DMS79 treated with DMSO at 0.1 percent for 48 hours (cell line): ENCODE measurements at regions not wholly inside any gene's neighbourhood (a gene's known extent, or its start where the extent isn't known, plus 50 kb on each side); places are given as distances from the start of the nearest gene placed in this dataset.
"Not testable (repeated sequence)": the region's sequence is repeated elsewhere in the genome, so short reads cannot be mapped to it uniquely, and the experiment has no call there.

Experiments used
- DNase-seq: peaks from one replicate; lab custom pipeline; 2025; lab: John Stamatoyannopoulos, UW

- DNase-seq, result not testable (repeated sequence)
These were observed 260.2 kb downstream of the CEMIP2 start for GRCh38 chr9:71508141-71508540.

GRCh38 chr9:71506821-71507220 is 261.5 kb downstream of the CEMIP2 start:
- DNase-seq, result no peak

- DNase-seq, result no peak
These were observed 263.7 kb downstream of the CEMIP2 start for GRCh38 chr9:71504636-71505035.

- no peak for DNase-seq
These were observed 269.6 kb downstream of the CEMIP2 start for GRCh38 chr9:71498691-71499090.

- DNase-seq, result no peak
These were observed 277.5 kb downstream of the CEMIP2 start for GRCh38 chr9:71490810-71491209.

GRCh38 chr9:71487061-71487460 is 281.3 kb downstream of the CEMIP2 start:
- no peak for DNase-seq

GRCh38 chr9:71485326-71485725 is 283.0 kb downstream of the CEMIP2 start:
- DNase-seq, result no peak

GRCh38 chr9:71483436-71483835 is 284.9 kb downstream of the CEMIP2 start:
- DNase-seq, result no peak

- DNase-seq, result no peak
These were observed 288.7 kb downstream of the CEMIP2 start for GRCh38 chr9:71479621-71480020.

- no peak for DNase-seq
These were observed 295.9 kb downstream of the CEMIP2 start for GRCh38 chr9:71472400-71472799.

GRCh38 chr9:71465392-71465791 is 302.9 kb downstream of the CEMIP2 start:
- no peak for DNase-seq

GRCh38 chr9:71459082-71459481 is 309.2 kb downstream of the CEMIP2 start:
- DNase-seq, result no peak

GRCh38 chr9:71446473-71447411 is 321.6 kb downstream of the CEMIP2 start:
- DNase-seq, result peak; percentile 14

- no peak for DNase-seq
These were observed 322.2 kb downstream of the CEMIP2 start for GRCh38 chr9:71446106-71446472.

- DNase-seq, result no peak
These were observed 321.5 kb upstream of the TRPM3 start for GRCh38 chr9:71442937-71443336.

- DNase-seq, result no peak
These were observed 319.8 kb upstream of the TRPM3 start for GRCh38 chr9:71441266-71441665.

GRCh38 chr9:71431931-71432330 is 310.5 kb upstream of the TRPM3 start:
- DNase-seq, result no peak

- not testable (repeated sequence) for DNase-seq
These were observed 285.9 kb upstream of the TRPM3 start for GRCh38 chr9:71407341-71407740.

GRCh38 chr9:71403106-71403505 is 281.7 kb upstream of the TRPM3 start:
- no peak for DNase-seq

- DNase-seq, result no peak
These were observed 271.6 kb upstream of the TRPM3 start for GRCh38 chr9:71393005-71393404.

GRCh38 chr9:71384343-71384742 is 262.9 kb upstream of the TRPM3 start:
- DNase-seq, result no peak

- DNase-seq, result no peak
These were observed 262.0 kb upstream of the TRPM3 start for GRCh38 chr9:71383308-71383940.

GRCh38 chr9:71368157-71368556 is 246.7 kb upstream of the TRPM3 start:
- DNase-seq, result no peak
